Neuronal stem cell (in vitro differentiated cells): ENCODE measurements at regions not wholly inside any gene's neighbourhood (a gene's known extent, or its start where the extent isn't known, plus 50 kb on each side); places are given as distances from the start of the nearest gene placed in this dataset.

Experiments
- DNase-seq: peaks from one replicate; pipeline ENCODE4 v3.0.0-alpha.2; 2013; ENCODE audit warnings: low spot score
- H2AFZ ChIP-seq: one replicate; pipeline ENCODE4 v1.6.1; 2013; ENCODE audit warnings: mild to moderate bottlenecking, low read length, inconsistent platforms
- H2AK5ac ChIP-seq: 2 replicates; pipeline ENCODE4 v1.6.1; 2013; ENCODE audit warnings: low read depth, mild to moderate bottlenecking, inconsistent platforms, low read length, moderate library complexity, mixed read lengths
- H2BK120ac ChIP-seq: 2 replicates; pipeline ENCODE4 v1.6.1; 2013; ENCODE audit warnings: low read depth, mild to moderate bottlenecking, inconsistent platforms, low read length, moderate library complexity, mixed read lengths
- H2BK12ac ChIP-seq: one replicate; pipeline ENCODE4 v1.6.1; 2013; ENCODE audit warnings: low read length, inconsistent platforms
- H2BK15ac ChIP-seq: 2 replicates; pipeline ENCODE4 v1.6.1; 2013; ENCODE audit warnings: mild to moderate bottlenecking, low read length, inconsistent platforms, mixed read lengths
- H2BK5ac ChIP-seq: one replicate; pipeline ENCODE4 v1.6.1; 2013; ENCODE audit warnings: inconsistent platforms, mild to moderate bottlenecking, low read length, moderate library complexity
- H3K14ac ChIP-seq: one replicate; pipeline ENCODE4 v1.6.1; 2013; ENCODE audit warnings: low read length, inconsistent platforms
- H3K18ac ChIP-seq: 2 replicates; pipeline ENCODE4 v1.6.1; 2013; ENCODE audit warnings: low read length, inconsistent platforms
- H3K23ac ChIP-seq: 2 replicates; pipeline ENCODE4 v1.6.1; 2013; ENCODE audit warnings: low read depth, mild to moderate bottlenecking, mixed read lengths, low read length, inconsistent platforms; ENCODE audit not compliant: poor library complexity
- H3K27ac ChIP-seq: replicated peaks from 3 replicates; pipeline ENCODE4 v1.5.1; 2013; ENCODE audit warnings: low read length, inconsistent platforms
- H3K27me3 ChIP-seq, 3 experiments: 2 replicates each; pipeline ENCODE4 v1.6.1; 2013; ENCODE audit warnings: low read length in 3 of 3, mild to moderate bottlenecking in 2 of 3, inconsistent platforms in 1 of 3, low read depth in 1 of 3, mixed read lengths in 1 of 3, moderate library complexity in 1 of 3; ENCODE audit not compliant: control insufficient read depth in 3 of 3, insufficient read depth in 3 of 3
- H3K36me3 ChIP-seq, 2 donors: replicated peaks in 1 of 2; 2 replicates each; pipeline ENCODE4 v1.6.1; 2013; ENCODE audit warnings: low read length in 2 of 2; ENCODE audit not compliant: control insufficient read depth in 2 of 2, insufficient read depth in 2 of 2
- H3K4ac ChIP-seq: 2 replicates; pipeline ENCODE4 v1.6.1; 2013; ENCODE audit warnings: inconsistent platforms, mild to moderate bottlenecking, low read length, moderate library complexity
- H3K4me1 ChIP-seq, 2 donors: 1 replicate in 1 of 2; 2 replicates in 1 of 2; pipeline ENCODE4 v1.6.1; 2013; ENCODE audit warnings: low read length in 2 of 2, low read depth in 1 of 2; ENCODE audit not compliant: control insufficient read depth in 2 of 2, insufficient read depth in 1 of 2
- H3K4me2 ChIP-seq: one replicate; pipeline ENCODE4 v1.6.1; 2013; ENCODE audit warnings: mild to moderate bottlenecking, low read length, inconsistent platforms; ENCODE audit not compliant: insufficient read depth, poor library complexity, severe bottlenecking
- H3K4me3 ChIP-seq, 2 donors: 2 replicates each; pipeline ENCODE4 v1.5.1; 2013; ENCODE audit warnings: low read length in 2 of 2, mild to moderate bottlenecking in 2 of 2, inconsistent platforms in 1 of 2, moderate library complexity in 1 of 2
- H3K79me1 ChIP-seq: one replicate; pipeline ENCODE4 v1.6.1; 2013; ENCODE audit warnings: low read depth, mild to moderate bottlenecking, inconsistent platforms, low read length, moderate library complexity
- H3K9ac ChIP-seq: one replicate; pipeline ENCODE4 v1.6.1; 2013; ENCODE audit warnings: mild to moderate bottlenecking, low read depth, low read length, inconsistent platforms; ENCODE audit not compliant: poor library complexity
- H3K9me3 ChIP-seq, 2 donors: replicated peaks in 1 of 2; 2 replicates each; pipeline versions ENCODE3 to v1.6.1; 2013; ENCODE audit warnings: low read length in 2 of 2, mild to moderate bottlenecking in 2 of 2, inconsistent platforms in 1 of 2, low read depth in 1 of 2, mixed read lengths in 1 of 2, moderate library complexity in 1 of 2; ENCODE audit not compliant: control insufficient read depth in 2 of 2, insufficient read depth in 1 of 2
- H4K8ac ChIP-seq: one replicate; pipeline ENCODE4 v1.6.1; 2013; ENCODE audit warnings: low read depth, mild to moderate bottlenecking, inconsistent platforms, low read length, moderate library complexity
- H4K91ac ChIP-seq: one replicate; pipeline ENCODE4 v1.6.1; 2013; ENCODE audit warnings: low read length, low read depth, mild to moderate bottlenecking, inconsistent platforms; ENCODE audit not compliant: poor library complexity
- WGBS, 2 donors: extraction: QIAGEN DNeasy Blood & Tissue Kit; methylation state at CpG; one replicate each; pipeline ENCODE4 v1.1.7; 2013; ENCODE audit warnings: missing lambda C conversion rate in 2 of 2, mixed read lengths in 1 of 2; ENCODE audit not compliant: insufficient read length in 2 of 2, insufficient replicate concordance in 1 of 2; ENCODE audit errors: extremely low coverage in 2 of 2; 5-methylcytosine and 5-hydroxymethylcytosine counted together

- H3K14ac ChIP-seq = no peak overlapping the region
- peaks cover 0 to 2% of the 10 kb centered on the region in 2 donors for H3K9me3 ChIP-seq
Observed at GRCh38 chr12:16914853-16915252, 308.9 kb upstream of the LMO3 start.

GRCh38 chr12:16913832-16914490 is 308.0 kb upstream of the LMO3 start:
- no peak overlapping the region for H2AK5ac ChIP-seq
- no peak overlapping the region for H2BK15ac ChIP-seq
- no peaks in the 10 kb centered on the region for H3K79me1 ChIP-seq
- no peak overlapping the region for H2BK5ac ChIP-seq
- peaks cover 0 to 2% of the 10 kb centered on the region in 2 donors for H3K9me3 ChIP-seq
- no peak overlapping the region for H4K91ac ChIP-seq
- no peak for DNase-seq
- H3K4me3 ChIP-seq = no peak overlapping the region
- WGBS, 2 donors = no CpG with 5 or more reads among the region's 1 CpG
- H3K27me3 ChIP-seq = no peaks in the 10 kb centered on the region
- no peak overlapping the region for H3K4me2 ChIP-seq
- H3K9ac ChIP-seq = no peak overlapping the region
- H3K27ac ChIP-seq = no peak overlapping the region
- no peaks in the 10 kb centered on the region for H3K36me3 ChIP-seq
- H3K4ac ChIP-seq = no peak overlapping the region
- no peak overlapping the region for H2BK120ac ChIP-seq
- no peak overlapping the region for H3K23ac ChIP-seq
- no peaks in the 10 kb centered on the region for H3K4me1 ChIP-seq
- H3K18ac ChIP-seq = no peak overlapping the region
- no peak overlapping the region for H2BK12ac ChIP-seq
- no peak overlapping the region for H3K14ac ChIP-seq
- no peak overlapping the region for H2AFZ ChIP-seq
- no peak overlapping the region for H4K8ac ChIP-seq

More at GRCh38 chr12:16914853-16915252, 308.9 kb upstream of the LMO3 start:
- Histone ChIP-seq H3K27me3 (no peaks in the 10 kb centered on the region), H2BK120ac (no peak overlapping the region), H2BK5ac (no peak overlapping the region), H3K23ac (no peak overlapping the region), H2BK15ac (no peak overlapping the region), H3K4me3 (no peak overlapping the region), H3K9ac (no peak overlapping the region), H4K91ac (no peak overlapping the region), H4K8ac (no peak overlapping the region), H3K79me1 (no peaks in the 10 kb centered on the region), H3K4me2 (no peak overlapping the region), H2AK5ac (no peak overlapping the region), H2AFZ (no peak overlapping the region), H3K4me1 (no peaks in the 10 kb centered on the region), H2BK12ac (no peak overlapping the region), H3K18ac (no peak overlapping the region), H3K36me3 (no peaks in the 10 kb centered on the region), H3K4ac (no peak overlapping the region), H3K27ac (no peak overlapping the region)
- DNase-seq = no peak
- WGBS, 2 donors = no CpG with 5 or more reads among the region's 1 CpG

DNA sequence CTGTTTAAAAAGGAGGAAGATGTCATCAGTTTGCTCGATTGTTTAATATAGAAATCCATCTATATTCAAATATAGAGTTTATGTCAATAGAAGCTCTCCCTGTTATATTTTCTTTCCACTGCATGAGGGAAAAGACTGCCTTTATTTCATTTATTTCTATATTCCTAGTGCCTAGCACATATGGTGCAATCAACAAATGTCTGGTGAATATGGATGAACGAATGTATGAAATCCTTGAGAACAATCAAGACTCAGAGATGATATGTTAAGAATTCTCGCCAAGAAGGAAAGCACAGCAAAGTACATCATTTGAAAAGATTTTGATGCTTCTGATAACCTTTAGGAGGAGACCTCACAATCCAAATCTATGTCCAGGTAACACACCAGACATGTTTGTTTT is 296.0 kb upstream of the LMO3 start:
- no peak overlapping the region for H3K4me3 ChIP-seq
- no peak overlapping the region for H2BK120ac ChIP-seq
- H3K4ac ChIP-seq = no peak overlapping the region
- H3K27me3 ChIP-seq = no peaks in the 10 kb centered on the region
- no peak overlapping the region for H2AFZ ChIP-seq
- no peak overlapping the region for H2BK5ac ChIP-seq
- H2BK12ac ChIP-seq = no peak overlapping the region
- H3K23ac ChIP-seq = no peak overlapping the region
- H4K91ac ChIP-seq = no peak overlapping the region
- H3K36me3 ChIP-seq = no peaks in the 10 kb centered on the region
- H4K8ac ChIP-seq = no peak overlapping the region
- no peak overlapping the region for H2BK15ac ChIP-seq
- H3K9me3 ChIP-seq = no peaks in the 10 kb centered on the region
- no peak overlapping the region for H3K9ac ChIP-seq
- H3K4me1 ChIP-seq = no peaks in the 10 kb centered on the region
- no peaks in the 10 kb centered on the region for H3K79me1 ChIP-seq
- no peak overlapping the region for H3K27ac ChIP-seq
- no peak overlapping the region for H3K18ac ChIP-seq
- WGBS, 2 donors = no CpG with 5 or more reads among the region's 3 CpGs
- no peak overlapping the region for H3K4me2 ChIP-seq
- DNase-seq = no peak
- no peak overlapping the region for H2AK5ac ChIP-seq
- H3K14ac ChIP-seq = no peak overlapping the region

DNA sequence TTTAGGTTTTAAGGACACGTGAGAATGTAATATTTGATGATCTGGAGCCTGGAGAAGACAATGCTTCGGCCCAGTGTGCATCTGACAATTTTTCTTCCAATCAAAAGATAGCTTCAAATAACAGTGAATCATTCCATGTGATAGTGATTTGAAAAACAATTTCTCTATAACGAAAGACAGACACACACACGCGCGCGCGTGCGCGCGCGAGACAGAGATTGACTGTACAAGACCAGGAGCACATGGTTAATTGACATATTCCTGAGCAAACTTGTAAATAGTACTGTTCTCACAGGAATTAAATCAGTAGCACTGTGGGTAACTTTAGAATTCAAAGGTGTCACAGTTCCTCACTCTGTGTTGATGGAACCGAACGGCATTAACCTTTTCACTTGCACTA is 287.5 kb upstream of the LMO3 start:
- H3K23ac ChIP-seq = no peak overlapping the region
- H2AFZ ChIP-seq = no peak overlapping the region
- H3K27me3 ChIP-seq = no peaks in the 10 kb centered on the region
- no peak overlapping the region for H3K9ac ChIP-seq
- H4K91ac ChIP-seq = no peak overlapping the region
- H3K18ac ChIP-seq = no peak overlapping the region
- H3K4me2 ChIP-seq = no peak overlapping the region
- no peak overlapping the region for H2BK12ac ChIP-seq
- H3K79me1 ChIP-seq = no peaks in the 10 kb centered on the region
- no peaks in the 10 kb centered on the region for H3K9me3 ChIP-seq
- H3K27ac ChIP-seq = no peak overlapping the region
- no CpG with 5 or more reads among the region's 14 CpGs for WGBS, 2 donors
- no peak overlapping the region for H2BK15ac ChIP-seq
- no peak overlapping the region for H3K14ac ChIP-seq
- no peak overlapping the region for H2BK5ac ChIP-seq
- no peak for DNase-seq
- H3K36me3 ChIP-seq = no peaks in the 10 kb centered on the region
- H3K4ac ChIP-seq = no peak overlapping the region
- no peak overlapping the region for H4K8ac ChIP-seq
- H3K4me1 ChIP-seq = no peaks in the 10 kb centered on the region
- H2BK120ac ChIP-seq = no peak overlapping the region
- H2AK5ac ChIP-seq = no peak overlapping the region
- no peak overlapping the region for H3K4me3 ChIP-seq
